Vagina (tissue), 2 donors: ENCODE measurements at regions not wholly inside any gene's neighbourhood (a gene's known extent, or its start where the extent isn't known, plus 50 kb on each side); places are given as distances from the start of the nearest gene placed in this dataset.

ENCODE experiments used
- DNase-seq, 2 donors: peaks; one replicate each; pipeline ENCODE4 v3.0.0-alpha.2; 2017; ENCODE audit errors: extremely low spot score in 2 of 2
- H3K27ac ChIP-seq: fragments of 200-600 bp; sonication (generic); one replicate; pipeline ENCODE4 v1.5.1; 2019
- H3K27me3 ChIP-seq: fragments of 200-600 bp; sonication (generic); one replicate; pipeline ENCODE4 v1.5.1; 2019
- H3K36me3 ChIP-seq, 2 donors: fragments of 200-600 bp; sonication (generic); one replicate each; pipeline ENCODE4 v1.5.1; 2017 to 2019
- H3K4me1 ChIP-seq: fragments of 200-600 bp; sonication (generic); one replicate; pipeline ENCODE4 v1.5.1; 2019
- H3K4me3 ChIP-seq, 2 donors: fragments of 200-600 bp; sonication (generic); 1 replicate in 1 of 2; 2 replicates in 1 of 2; pipeline ENCODE4 v1.5.1; 2016 to 2019
- H3K9me3 ChIP-seq: fragments of 200-600 bp; sonication (generic); one replicate; pipeline ENCODE4 v1.5.1; 2019
- POLR2A ChIP-seq, 2 donors: fragments of 450-650 bp; IDR thresholded peaks; one replicate each; pipeline ENCODE4 v1.6.1; 2017; ENCODE audit warnings: antibody characterized with exemption in 2 of 2, mild to moderate bottlenecking in 2 of 2, moderate library complexity in 2 of 2
- POLR2AphosphoS5 ChIP-seq, 2 donors: sonication (generic); formaldehyde crosslinking; IDR thresholded peaks; one replicate each; pipeline ENCODE4 v1.9.0; 2017; ENCODE audit warnings: antibody characterized with exemption in 2 of 2, mild to moderate bottlenecking in 2 of 2, low read depth in 1 of 2; ENCODE audit not compliant: insufficient read depth in 1 of 2
- intact Hi-C: fragments of 100-400 bp; cut with DNase I; formaldehyde crosslinking; loops from one replicate; pipeline ENCODE4 v1.15.1; 2023
- TF ChIP-seq, protein P1 (sequence below), 3 experiments: fragments of 450-650 bp in 2 of 3; fragments of 200-600 bp in 1 of 3; sonication (generic) in 1 of 3; IDR thresholded peaks; one replicate each; pipeline ENCODE4 v1.5.1; 2017 to 2019; ENCODE audit warnings: antibody characterized with exemption in 3 of 3, mild to moderate bottlenecking in 2 of 3, moderate library complexity in 2 of 3

DNA sequence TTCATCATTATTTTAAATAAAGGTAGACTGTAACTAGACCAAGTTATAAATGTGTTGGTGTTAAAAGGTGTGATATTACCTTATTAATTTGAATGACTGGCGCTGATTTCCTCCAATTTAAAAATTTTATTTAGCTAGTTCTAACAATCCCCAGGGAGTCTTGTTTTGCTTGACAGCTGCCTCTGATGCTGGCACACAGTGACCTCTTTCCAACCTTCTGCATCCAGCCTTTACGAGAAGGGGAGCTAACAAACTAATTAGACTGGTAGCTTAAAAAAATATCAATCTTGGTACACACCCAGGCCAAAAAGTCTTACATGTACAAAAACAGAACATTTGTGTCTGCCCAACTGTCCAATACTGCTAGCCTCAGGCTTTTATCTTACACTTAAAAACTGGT lies 51.8 kb upstream of the ENPEP start:
- H3K4me1 ChIP-seq: no peaks in the 10 kb centered on the region
- no peaks in the 10 kb centered on the region for H3K9me3 ChIP-seq
- intact Hi-C loops: no loop called here
- no peaks in the 10 kb centered on the region for H3K27me3 ChIP-seq
- H3K36me3 ChIP-seq: no peaks in the 10 kb centered on the region
- DNase-seq: no peak
- H3K4me3 ChIP-seq: no peak overlapping the region
- H3K27ac ChIP-seq: no peak overlapping the region
- TF ChIP-seq POLR2A (IDR thresholded peaks at IDR 0.05) (no peak), POLR2AphosphoS5 (IDR thresholded peaks at IDR 0.05; ENCODE audit: insufficient read depth in 1 of 2, low read depth in 1 of 2) (no peak)
- TF ChIP-seq, protein P1, sequence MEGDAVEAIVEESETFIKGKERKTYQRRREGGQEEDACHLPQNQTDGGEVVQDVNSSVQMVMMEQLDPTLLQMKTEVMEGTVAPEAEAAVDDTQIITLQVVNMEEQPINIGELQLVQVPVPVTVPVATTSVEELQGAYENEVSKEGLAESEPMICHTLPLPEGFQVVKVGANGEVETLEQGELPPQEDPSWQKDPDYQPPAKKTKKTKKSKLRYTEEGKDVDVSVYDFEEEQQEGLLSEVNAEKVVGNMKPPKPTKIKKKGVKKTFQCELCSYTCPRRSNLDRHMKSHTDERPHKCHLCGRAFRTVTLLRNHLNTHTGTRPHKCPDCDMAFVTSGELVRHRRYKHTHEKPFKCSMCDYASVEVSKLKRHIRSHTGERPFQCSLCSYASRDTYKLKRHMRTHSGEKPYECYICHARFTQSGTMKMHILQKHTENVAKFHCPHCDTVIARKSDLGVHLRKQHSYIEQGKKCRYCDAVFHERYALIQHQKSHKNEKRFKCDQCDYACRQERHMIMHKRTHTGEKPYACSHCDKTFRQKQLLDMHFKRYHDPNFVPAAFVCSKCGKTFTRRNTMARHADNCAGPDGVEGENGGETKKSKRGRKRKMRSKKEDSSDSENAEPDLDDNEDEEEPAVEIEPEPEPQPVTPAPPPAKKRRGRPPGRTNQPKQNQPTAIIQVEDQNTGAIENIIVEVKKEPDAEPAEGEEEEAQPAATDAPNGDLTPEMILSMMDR (IDR thresholded peaks at IDR 0.05): no peak

GRCh38 chr4:110418641-110419040 lies 57.3 kb upstream of the ENPEP start:
- no peak for TF ChIP-seq POLR2AphosphoS5 (IDR thresholded peaks at IDR 0.05; ENCODE audit: insufficient read depth in 1 of 2, low read depth in 1 of 2)
- no peak for TF ChIP-seq POLR2A (IDR thresholded peaks at IDR 0.05)
- TF ChIP-seq, protein P1 (IDR thresholded peaks at IDR 0.05): no peak
- Histone ChIP-seq H3K27ac (no peak overlapping the region), H3K4me1 (peaks cover 9% of the 10 kb centered on the region), H3K36me3 (no peaks in the 10 kb centered on the region), H3K27me3 (no peaks in the 10 kb centered on the region), H3K9me3 (no peaks in the 10 kb centered on the region), H3K4me3 (no peak overlapping the region)
- no peak for DNase-seq
- intact Hi-C loops: no loop called here

DNA sequence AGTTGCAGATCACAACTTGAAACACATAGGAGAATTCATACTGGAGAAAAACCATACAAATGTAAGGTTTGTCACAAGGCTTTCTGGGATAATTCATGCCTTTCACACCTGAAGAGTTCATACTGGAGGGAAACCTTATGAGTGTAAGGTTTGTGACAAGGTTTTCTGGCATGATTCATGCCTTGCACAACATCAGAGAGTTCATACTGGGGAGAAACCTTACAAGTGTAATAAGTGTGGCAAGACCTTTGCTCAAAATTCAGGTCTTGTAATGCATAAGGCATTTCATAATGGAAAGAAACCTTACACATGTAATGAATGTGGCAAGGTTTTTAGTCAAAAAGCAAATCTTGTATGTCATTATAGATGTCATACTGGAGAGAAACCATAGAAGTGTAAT lies 58.8 kb upstream of the ENPEP start:
- Histone ChIP-seq H3K27ac (no peak overlapping the region), H3K4me3 (no peak overlapping the region), H3K4me1 (peaks cover 18% of the 10 kb centered on the region), H3K36me3 (no peaks in the 10 kb centered on the region), H3K27me3 (no peaks in the 10 kb centered on the region), H3K9me3 (no peaks in the 10 kb centered on the region)
- no peak for DNase-seq
- intact Hi-C loops: no loop called here
- TF ChIP-seq POLR2A (IDR thresholded peaks at IDR 0.05): no peak
- TF ChIP-seq, protein P1 (IDR thresholded peaks at IDR 0.05): no peak
- TF ChIP-seq POLR2AphosphoS5 (IDR thresholded peaks at IDR 0.05; ENCODE audit: insufficient read depth in 1 of 2, low read depth in 1 of 2): no peak

DNA sequence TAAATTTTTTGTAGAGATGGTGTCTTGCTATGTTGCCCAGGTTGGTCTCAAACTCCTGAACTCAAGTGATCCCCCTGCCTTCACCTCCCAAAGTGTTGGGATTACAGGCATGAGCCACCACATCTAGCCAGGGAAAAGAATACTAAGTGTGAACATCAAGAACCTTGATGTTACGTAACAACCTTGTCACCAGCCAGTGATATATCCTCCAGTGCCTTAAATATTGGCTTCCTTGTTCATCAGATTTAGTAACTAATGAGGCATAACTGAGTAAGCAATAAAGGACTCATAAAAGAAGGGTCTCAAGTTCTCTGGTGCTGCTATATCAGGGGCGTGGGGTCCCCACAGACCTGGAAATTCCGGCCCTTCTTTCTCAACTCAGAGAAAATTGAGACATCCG lies 60.5 kb upstream of the ENPEP start:
- DNase-seq: no peak
- no peak overlapping the region for H3K4me3 ChIP-seq
- H3K27ac ChIP-seq: no peak overlapping the region
- H3K9me3 ChIP-seq: no peaks in the 10 kb centered on the region
- intact Hi-C loops: no loop called here
- TF ChIP-seq POLR2A (IDR thresholded peaks at IDR 0.05): no peak
- TF ChIP-seq, protein P1 (IDR thresholded peaks at IDR 0.05): no peak
- no peak for TF ChIP-seq POLR2AphosphoS5 (IDR thresholded peaks at IDR 0.05; ENCODE audit: insufficient read depth in 1 of 2, low read depth in 1 of 2)
- H3K27me3 ChIP-seq: no peaks in the 10 kb centered on the region
- peaks cover 18% of the 10 kb centered on the region for H3K4me1 ChIP-seq
- no peaks in the 10 kb centered on the region for H3K36me3 ChIP-seq

- TF ChIP-seq POLR2AphosphoS5 (IDR thresholded peaks at IDR 0.05; ENCODE audit: insufficient read depth in 1 of 2, low read depth in 1 of 2): no peak
- TF ChIP-seq POLR2A (IDR thresholded peaks at IDR 0.05): no peak
- TF ChIP-seq, protein P1 (IDR thresholded peaks at IDR 0.05): no peak
- H3K27ac ChIP-seq: no peak overlapping the region
- no peaks in the 10 kb centered on the region for H3K9me3 ChIP-seq
- peaks cover 18% of the 10 kb centered on the region for H3K4me1 ChIP-seq
- DNase-seq: no peak
- H3K36me3 ChIP-seq: no peaks in the 10 kb centered on the region
- no peak overlapping the region for H3K4me3 ChIP-seq
- intact Hi-C loops: no loop called here
- H3K27me3 ChIP-seq: no peaks in the 10 kb centered on the region
Observed at GRCh38 chr4:110415041-110415440, 60.9 kb upstream of the ENPEP start.
